ENCODE measurements at regions not wholly inside any gene's neighbourhood (a gene's known extent, or its start where the extent isn't known, plus 50 kb on each side); places are given as distances from the start of the nearest gene placed in this dataset.

GRCh38 chr1:80053613-80054012, 1047.1 kb upstream of the ADGRL4 start:
- no TSS peak for BruUV-seq (replicated peaks)

GRCh38 chr1:80050523-80050922, 1044.0 kb upstream of the ADGRL4 start:
- BruUV-seq (replicated peaks): no TSS peak
- Histone ChIP-seq H3K4me2 (ENCODE audit: low read length) (no peak overlapping the region), H4K20me1 (ENCODE audit: insufficient read depth, low read length) (no peaks in the 10 kb centered on the region), H3K9me2 (ENCODE audit: insufficient read depth, low read length) (no peaks in the 10 kb centered on the region), H2AFZ (ENCODE audit: low read length) (no peak overlapping the region), H3K9me3 (ENCODE audit: low read length) (no peaks in the 10 kb centered on the region), H3K4me1 (ENCODE audit: insufficient read depth, low read length, poor library complexity, severe bottlenecking) (no peaks in the 10 kb centered on the region), H3K79me2 (ENCODE audit: insufficient read depth, low read depth, low read length) (no peaks in the 10 kb centered on the region), H3K4me3 (ENCODE audit: low read depth, low read length, poor library complexity, severe bottlenecking) (no peak overlapping the region), H3K36me3 (ENCODE audit: insufficient read depth, low read length) (no peaks in the 10 kb centered on the region), H3K27ac (ENCODE audit: low read depth, low read length, poor library complexity, severe bottlenecking) (no peak overlapping the region)
- intact Hi-C loops (cut with micrococcal nuclease; ENCODE audit: unreplicated experiment): no loop called here
- no peak for DNase-seq (ENCODE audit: low spot score)
- ChIA-PET CTCF (ENCODE audit: unreplicated experiment) (no interaction called here), POLR2A (interaction anchor here (0.6 kb wide), 1 partner anchor 455 kb away, joined by 3 read pairs; no protein-coding TSS in a partner anchor)
- TF ChIP-seq EZH2phosphoT487 (IDR thresholded peaks at IDR 0.05; ENCODE audit: borderline replicate concordance, low read depth, low read length): no peak
- TF ChIP-seq, protein P1, sequence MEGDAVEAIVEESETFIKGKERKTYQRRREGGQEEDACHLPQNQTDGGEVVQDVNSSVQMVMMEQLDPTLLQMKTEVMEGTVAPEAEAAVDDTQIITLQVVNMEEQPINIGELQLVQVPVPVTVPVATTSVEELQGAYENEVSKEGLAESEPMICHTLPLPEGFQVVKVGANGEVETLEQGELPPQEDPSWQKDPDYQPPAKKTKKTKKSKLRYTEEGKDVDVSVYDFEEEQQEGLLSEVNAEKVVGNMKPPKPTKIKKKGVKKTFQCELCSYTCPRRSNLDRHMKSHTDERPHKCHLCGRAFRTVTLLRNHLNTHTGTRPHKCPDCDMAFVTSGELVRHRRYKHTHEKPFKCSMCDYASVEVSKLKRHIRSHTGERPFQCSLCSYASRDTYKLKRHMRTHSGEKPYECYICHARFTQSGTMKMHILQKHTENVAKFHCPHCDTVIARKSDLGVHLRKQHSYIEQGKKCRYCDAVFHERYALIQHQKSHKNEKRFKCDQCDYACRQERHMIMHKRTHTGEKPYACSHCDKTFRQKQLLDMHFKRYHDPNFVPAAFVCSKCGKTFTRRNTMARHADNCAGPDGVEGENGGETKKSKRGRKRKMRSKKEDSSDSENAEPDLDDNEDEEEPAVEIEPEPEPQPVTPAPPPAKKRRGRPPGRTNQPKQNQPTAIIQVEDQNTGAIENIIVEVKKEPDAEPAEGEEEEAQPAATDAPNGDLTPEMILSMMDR (conservative IDR thresholded peaks at IDR 0.05; ENCODE audit: low read length): no peak

More at GRCh38 chr1:80053613-80054012, 1047.1 kb upstream of the ADGRL4 start:
- POLR2A ChIA-PET: no interaction called here
- Histone ChIP-seq H3K36me3 (ENCODE audit: insufficient read depth, low read length) (no peaks in the 10 kb centered on the region), H3K4me2 (ENCODE audit: low read length) (no peak overlapping the region), H3K9me3 (ENCODE audit: low read length) (no peaks in the 10 kb centered on the region), H3K27ac (ENCODE audit: low read depth, low read length, poor library complexity, severe bottlenecking) (no peak overlapping the region), H3K79me2 (ENCODE audit: insufficient read depth, low read depth, low read length) (no peaks in the 10 kb centered on the region), H3K4me3 (ENCODE audit: low read depth, low read length, poor library complexity, severe bottlenecking) (no peak overlapping the region), H3K4me1 (ENCODE audit: insufficient read depth, low read length, poor library complexity, severe bottlenecking) (no peaks in the 10 kb centered on the region), H2AFZ (ENCODE audit: low read length) (no peak overlapping the region), H4K20me1 (ENCODE audit: insufficient read depth, low read length) (no peaks in the 10 kb centered on the region), H3K9me2 (ENCODE audit: insufficient read depth, low read length) (no peaks in the 10 kb centered on the region)
- no peak for DNase-seq (ENCODE audit: low spot score)
- TF ChIP-seq, protein P1 (conservative IDR thresholded peaks at IDR 0.05; ENCODE audit: low read length): no peak
- TF ChIP-seq EZH2phosphoT487 (IDR thresholded peaks at IDR 0.05; ENCODE audit: borderline replicate concordance, low read depth, low read length): no peak
- intact Hi-C loops (cut with micrococcal nuclease; ENCODE audit: unreplicated experiment): no loop called here
- CTCF ChIA-PET (ENCODE audit: unreplicated experiment): no interaction called here

GRCh38 chr1:80050085-80050484, 1043.6 kb upstream of the ADGRL4 start:
- no peak overlapping the region for H3K4me2 ChIP-seq (ENCODE audit: low read length)
- BruUV-seq (replicated peaks): no TSS peak

More at GRCh38 chr1:80050085-80050484, 1043.6 kb upstream of the ADGRL4 start:
- Histone ChIP-seq H3K9me2 (ENCODE audit: insufficient read depth, low read length) (no peaks in the 10 kb centered on the region), H3K79me2 (ENCODE audit: insufficient read depth, low read depth, low read length) (no peaks in the 10 kb centered on the region), H4K20me1 (ENCODE audit: insufficient read depth, low read length) (no peaks in the 10 kb centered on the region), H3K36me3 (ENCODE audit: insufficient read depth, low read length) (no peaks in the 10 kb centered on the region), H3K9me3 (ENCODE audit: low read length) (no peaks in the 10 kb centered on the region), H3K27ac (ENCODE audit: low read depth, low read length, poor library complexity, severe bottlenecking) (no peak overlapping the region), H3K4me1 (ENCODE audit: insufficient read depth, low read length, poor library complexity, severe bottlenecking) (no peaks in the 10 kb centered on the region), H3K4me3 (ENCODE audit: low read depth, low read length, poor library complexity, severe bottlenecking) (no peak overlapping the region), H2AFZ (ENCODE audit: low read length) (no peak overlapping the region)
- CTCF ChIA-PET (ENCODE audit: unreplicated experiment): no interaction called here
- TF ChIP-seq, protein P1 (conservative IDR thresholded peaks at IDR 0.05; ENCODE audit: low read length): no peak
- TF ChIP-seq EZH2phosphoT487 (IDR thresholded peaks at IDR 0.05; ENCODE audit: borderline replicate concordance, low read depth, low read length): no peak
- POLR2A ChIA-PET: interaction anchor here (0.6 kb wide), 1 partner anchor 455 kb away, joined by 3 read pairs; no protein-coding TSS in a partner anchor
- intact Hi-C loops (cut with micrococcal nuclease; ENCODE audit: unreplicated experiment): no loop called here
- DNase-seq (ENCODE audit: low spot score): no peak
